Mesothelial cell of epicardium (in vitro differentiated cells): ENCODE measurements at regions not wholly inside any gene's neighbourhood (a gene's known extent, or its start where the extent isn't known, plus 50 kb on each side); places are given as distances from the start of the nearest gene placed in this dataset.

Source experiments
- DNase-seq, 2 experiments: peaks; one replicate each; pipeline ENCODE4 v3.0.0; 2021; ENCODE audit warnings: low spot score in 2 of 2; ENCODE audit not compliant: unreplicated experiment in 2 of 2
- H3K27ac Mint-ChIP-seq: 2 replicates; pipeline ENCODE4 v1.8.0; 2021; ENCODE audit warnings: mixed read lengths
- H3K27me3 Mint-ChIP-seq: 2 replicates; pipeline ENCODE4 v1.8.0; 2021; ENCODE audit warnings: low read depth, mixed read lengths
- H3K36me3 Mint-ChIP-seq: 2 replicates; pipeline ENCODE4 v1.8.0; 2021; ENCODE audit warnings: mixed read lengths
- H3K4me1 Mint-ChIP-seq: 2 replicates; pipeline ENCODE4 v1.8.0; 2021; ENCODE audit warnings: mixed read lengths
- H3K4me3 Mint-ChIP-seq: 2 replicates; pipeline ENCODE4 v1.8.0; 2021; ENCODE audit warnings: mild to moderate bottlenecking, moderate library complexity, mixed read lengths
- H3K9me3 Mint-ChIP-seq: 2 replicates; pipeline ENCODE4 v1.8.0; 2021; ENCODE audit warnings: mixed read lengths
- TF ChIP-seq, protein P1 (sequence below): fragments of 200-600 bp; sonication (generic); IDR thresholded peaks from one replicate; pipeline ENCODE4 v1.5.0; 2021; ENCODE audit warnings: antibody characterized with exemption; ENCODE audit not compliant: unreplicated experiment

DNA sequence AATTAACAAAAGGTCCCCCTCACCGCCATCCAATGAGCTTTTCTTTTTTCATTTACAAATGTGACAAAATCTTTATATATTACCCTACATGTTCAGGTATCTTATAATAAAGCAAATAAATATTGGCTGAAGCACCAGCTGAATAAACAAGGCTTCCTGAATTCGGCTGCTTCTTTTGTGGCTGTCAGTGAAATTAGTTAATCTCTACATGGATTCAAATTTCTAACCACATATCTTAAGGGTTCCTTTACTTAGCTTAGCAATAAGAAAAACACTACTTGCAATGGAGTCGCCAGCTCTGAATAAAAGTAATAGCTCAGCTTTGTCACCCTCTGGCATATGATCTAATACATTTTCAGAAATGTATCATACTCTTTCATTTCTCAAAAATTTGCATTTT lies 104.3 kb downstream of the CCNA1 start:
- Mint-ChIP-seq H3K4me1 (peaks cover 42% of the 10 kb centered on the region), H3K36me3 (peaks cover 4% of the 10 kb centered on the region), H3K27ac (no peak overlapping the region), H3K4me3 (no peak overlapping the region), H3K9me3 (peaks cover 27% of the 10 kb centered on the region), H3K27me3 (no peaks in the 10 kb centered on the region)
- TF ChIP-seq, protein P1, sequence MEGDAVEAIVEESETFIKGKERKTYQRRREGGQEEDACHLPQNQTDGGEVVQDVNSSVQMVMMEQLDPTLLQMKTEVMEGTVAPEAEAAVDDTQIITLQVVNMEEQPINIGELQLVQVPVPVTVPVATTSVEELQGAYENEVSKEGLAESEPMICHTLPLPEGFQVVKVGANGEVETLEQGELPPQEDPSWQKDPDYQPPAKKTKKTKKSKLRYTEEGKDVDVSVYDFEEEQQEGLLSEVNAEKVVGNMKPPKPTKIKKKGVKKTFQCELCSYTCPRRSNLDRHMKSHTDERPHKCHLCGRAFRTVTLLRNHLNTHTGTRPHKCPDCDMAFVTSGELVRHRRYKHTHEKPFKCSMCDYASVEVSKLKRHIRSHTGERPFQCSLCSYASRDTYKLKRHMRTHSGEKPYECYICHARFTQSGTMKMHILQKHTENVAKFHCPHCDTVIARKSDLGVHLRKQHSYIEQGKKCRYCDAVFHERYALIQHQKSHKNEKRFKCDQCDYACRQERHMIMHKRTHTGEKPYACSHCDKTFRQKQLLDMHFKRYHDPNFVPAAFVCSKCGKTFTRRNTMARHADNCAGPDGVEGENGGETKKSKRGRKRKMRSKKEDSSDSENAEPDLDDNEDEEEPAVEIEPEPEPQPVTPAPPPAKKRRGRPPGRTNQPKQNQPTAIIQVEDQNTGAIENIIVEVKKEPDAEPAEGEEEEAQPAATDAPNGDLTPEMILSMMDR, result no peak
- DNase-seq, result no peak

DNA sequence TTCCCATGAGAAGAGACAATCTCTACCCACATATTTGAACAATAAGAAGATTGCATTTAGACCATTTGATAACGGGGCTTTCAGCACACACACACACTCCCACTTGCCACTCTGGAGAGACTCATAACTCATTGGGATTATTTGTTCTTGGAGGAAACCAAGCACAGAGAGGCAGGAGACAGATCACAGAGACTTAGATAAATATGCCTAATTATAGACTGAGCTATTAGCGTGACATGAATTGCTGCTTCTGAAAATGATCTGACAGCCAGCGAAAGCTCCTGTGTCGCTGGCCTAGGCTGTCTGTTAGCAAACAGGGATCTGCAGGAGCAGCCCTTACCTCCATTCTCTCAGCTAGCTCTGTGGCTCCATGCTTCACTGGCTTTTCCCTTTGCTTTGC lies 111.4 kb downstream of the CCNA1 start:
- Mint-ChIP-seq H3K9me3 (peaks cover 17% of the 10 kb centered on the region), H3K27me3 (peaks cover 41% of the 10 kb centered on the region), H3K4me3 (no peak overlapping the region), H3K4me1 (peaks cover 24% of the 10 kb centered on the region), H3K27ac (no peak overlapping the region), H3K36me3 (peaks cover 4% of the 10 kb centered on the region)
- TF ChIP-seq, protein P1, result no peak
- no peak for DNase-seq

DNA sequence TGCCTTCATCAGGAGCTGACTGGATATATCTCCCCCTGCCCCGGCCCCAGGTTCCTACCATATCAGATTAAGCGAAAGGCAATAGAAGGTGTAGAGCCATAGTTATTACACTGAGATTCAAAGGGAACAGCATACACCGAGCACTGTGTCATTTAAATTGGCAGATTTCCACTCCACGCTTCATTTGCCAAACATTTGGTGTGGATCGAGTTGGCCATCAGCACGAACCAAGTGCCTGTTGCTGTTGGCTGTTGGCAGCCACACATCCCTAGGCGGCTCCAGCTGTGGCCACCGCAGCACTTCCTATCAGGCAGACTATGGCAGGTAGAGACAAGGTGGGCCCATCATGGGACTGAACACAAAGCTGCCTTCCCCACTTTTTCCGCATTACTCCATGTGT lies 115.8 kb downstream of the CCNA1 start:
- Mint-ChIP-seq H3K4me1 (peaks cover 16% of the 10 kb centered on the region), H3K4me3 (no peak overlapping the region), H3K27ac (no peak overlapping the region), H3K9me3 (no peaks in the 10 kb centered on the region), H3K36me3 (no peaks in the 10 kb centered on the region), H3K27me3 (peaks cover 64% of the 10 kb centered on the region)
- TF ChIP-seq, protein P1, result no peak
- no peak for DNase-seq

DNA sequence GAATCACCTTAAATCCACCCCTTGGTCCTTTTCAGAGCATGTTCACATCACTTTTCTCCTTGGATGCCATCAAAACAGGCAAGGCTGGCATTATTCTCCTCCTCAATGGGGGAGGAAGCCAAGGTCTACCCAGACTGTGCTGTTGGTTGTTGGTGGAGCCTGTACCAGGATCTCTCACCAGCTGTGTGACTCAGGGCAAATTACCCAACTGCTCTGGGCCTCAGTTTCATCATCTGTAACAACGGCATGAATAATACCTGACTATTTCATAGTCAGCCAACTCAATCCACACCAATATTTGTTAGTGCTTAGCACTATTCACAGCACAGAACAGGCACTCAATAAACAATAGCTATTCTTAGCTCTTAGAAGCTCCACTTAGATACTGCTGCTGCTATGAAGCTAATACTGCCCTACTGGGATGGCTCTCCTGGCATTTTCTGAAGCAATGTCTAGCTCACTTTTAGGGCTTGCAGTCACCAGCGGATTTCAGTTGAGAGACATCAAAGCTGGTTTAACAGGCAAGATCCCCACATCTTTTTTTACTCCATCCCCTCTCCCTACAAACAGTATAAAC lies 116.9 kb downstream of the CCNA1 start:
- peaks cover 64% of the 10 kb centered on the region for H3K27me3 Mint-ChIP-seq
- TF ChIP-seq, protein P1, result no peak
- H3K4me3 Mint-ChIP-seq, result no peak overlapping the region
- H3K36me3 Mint-ChIP-seq, result no peaks in the 10 kb centered on the region
- DNase-seq, result no peak
- H3K27ac Mint-ChIP-seq, result no peak overlapping the region
- no peaks in the 10 kb centered on the region for H3K9me3 Mint-ChIP-seq
- peaks cover 5% of the 10 kb centered on the region for H3K4me1 Mint-ChIP-seq

DNA sequence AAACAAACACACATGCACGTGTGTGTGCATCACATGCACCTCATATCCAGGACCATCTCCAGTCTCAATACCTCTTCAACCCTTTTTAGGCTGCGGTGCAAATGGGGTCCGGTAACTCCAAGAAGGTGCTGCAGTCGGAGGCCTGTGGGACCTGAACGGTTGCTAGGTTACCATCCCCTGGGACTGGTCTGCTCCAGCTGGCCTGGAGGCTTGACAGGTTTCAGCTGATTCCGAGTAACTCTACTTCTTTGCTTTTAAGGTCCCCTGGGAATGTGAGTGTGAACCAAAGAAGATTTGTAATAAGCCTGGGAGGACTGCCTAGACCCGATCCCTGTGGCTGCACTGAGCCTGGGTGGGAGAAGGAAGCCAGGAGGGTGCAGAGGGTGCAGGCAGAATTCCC lies 117.5 kb downstream of the CCNA1 start:
- peaks cover 62% of the 10 kb centered on the region for H3K27me3 Mint-ChIP-seq
- no peaks in the 10 kb centered on the region for H3K9me3 Mint-ChIP-seq
- no peak overlapping the region for H3K27ac Mint-ChIP-seq
- no peak overlapping the region for H3K4me3 Mint-ChIP-seq
- DNase-seq, result no peak
- peaks cover 3% of the 10 kb centered on the region for H3K4me1 Mint-ChIP-seq
- no peaks in the 10 kb centered on the region for H3K36me3 Mint-ChIP-seq
- TF ChIP-seq, protein P1, result no peak

DNA sequence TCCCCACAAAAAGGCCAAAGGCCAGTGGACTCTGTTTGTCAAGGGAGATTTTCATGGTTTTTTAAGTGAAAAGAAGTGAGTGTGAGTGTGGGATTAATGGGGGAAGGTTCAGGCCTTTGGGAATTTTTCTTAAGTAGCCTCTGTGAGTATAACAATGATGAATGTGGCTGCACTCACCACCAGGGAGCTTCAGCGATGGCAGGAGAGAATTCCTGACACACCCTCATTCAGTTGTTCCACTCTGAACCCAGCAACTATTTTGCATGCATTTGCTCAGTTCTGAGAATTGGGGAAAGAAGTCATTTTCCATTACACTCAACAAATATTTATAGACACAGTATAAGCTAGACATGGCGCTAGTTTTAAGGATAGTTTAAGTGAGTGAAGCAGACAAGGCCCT lies 117.9 kb downstream of the CCNA1 start:
- Mint-ChIP-seq H3K27ac (no peak overlapping the region), H3K4me3 (no peak overlapping the region), H3K4me1 (peaks cover 3% of the 10 kb centered on the region), H3K9me3 (no peaks in the 10 kb centered on the region), H3K36me3 (no peaks in the 10 kb centered on the region), H3K27me3 (peaks cover 57% of the 10 kb centered on the region)
- TF ChIP-seq, protein P1, result no peak
- DNase-seq, result no peak
